Coronary artery (tissue), 2 donors: ENCODE measurements at regions not wholly inside any gene's neighbourhood (a gene's known extent, or its start where the extent isn't known, plus 50 kb on each side); places are given as distances from the start of the nearest gene placed in this dataset.

Source experiments
- DNase-seq: peaks from one replicate; pipeline ENCODE4 v3.0.0-alpha.2; 2017; ENCODE audit warnings: low spot score
- H3K27ac ChIP-seq, 2 donors: fragments of 200-600 bp; sonication (generic); one replicate each; pipeline ENCODE4 v1.5.1; 2016 to 2019
- H3K4me3 ChIP-seq: fragments of 200-600 bp; sonication (generic); 2 replicates; pipeline ENCODE4 v1.5.1; 2016; ENCODE audit warnings: mild to moderate bottlenecking, moderate library complexity
- TF ChIP-seq, protein P1 (sequence below): fragments of 200-600 bp; sonication (generic); IDR thresholded peaks from one replicate; pipeline ENCODE4 v1.5.1; 2019; ENCODE audit warnings: antibody characterized with exemption

DNA sequence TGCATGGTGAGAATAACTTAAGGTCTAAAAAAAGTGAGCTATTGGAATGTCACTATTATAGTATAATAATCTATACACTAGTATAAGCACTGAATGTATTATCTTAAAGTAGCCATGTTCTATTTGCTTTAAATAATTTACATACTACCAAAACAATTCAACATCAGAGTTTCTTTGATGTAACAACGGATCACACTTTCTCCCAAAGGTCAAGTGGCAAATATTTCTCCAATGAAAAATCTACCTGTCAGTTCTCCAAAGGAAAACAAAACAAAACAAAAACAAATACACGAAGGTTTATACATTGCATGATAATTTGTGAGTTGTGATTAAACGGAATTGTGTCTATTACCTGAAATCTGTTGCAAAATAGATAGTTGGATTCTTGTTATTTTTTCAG is 581.4 kb downstream of the USP25 start:
- TF ChIP-seq, protein P1, sequence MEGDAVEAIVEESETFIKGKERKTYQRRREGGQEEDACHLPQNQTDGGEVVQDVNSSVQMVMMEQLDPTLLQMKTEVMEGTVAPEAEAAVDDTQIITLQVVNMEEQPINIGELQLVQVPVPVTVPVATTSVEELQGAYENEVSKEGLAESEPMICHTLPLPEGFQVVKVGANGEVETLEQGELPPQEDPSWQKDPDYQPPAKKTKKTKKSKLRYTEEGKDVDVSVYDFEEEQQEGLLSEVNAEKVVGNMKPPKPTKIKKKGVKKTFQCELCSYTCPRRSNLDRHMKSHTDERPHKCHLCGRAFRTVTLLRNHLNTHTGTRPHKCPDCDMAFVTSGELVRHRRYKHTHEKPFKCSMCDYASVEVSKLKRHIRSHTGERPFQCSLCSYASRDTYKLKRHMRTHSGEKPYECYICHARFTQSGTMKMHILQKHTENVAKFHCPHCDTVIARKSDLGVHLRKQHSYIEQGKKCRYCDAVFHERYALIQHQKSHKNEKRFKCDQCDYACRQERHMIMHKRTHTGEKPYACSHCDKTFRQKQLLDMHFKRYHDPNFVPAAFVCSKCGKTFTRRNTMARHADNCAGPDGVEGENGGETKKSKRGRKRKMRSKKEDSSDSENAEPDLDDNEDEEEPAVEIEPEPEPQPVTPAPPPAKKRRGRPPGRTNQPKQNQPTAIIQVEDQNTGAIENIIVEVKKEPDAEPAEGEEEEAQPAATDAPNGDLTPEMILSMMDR = no peak
- Histone ChIP-seq H3K27ac (no peak overlapping the region), H3K4me3 (no peak overlapping the region)
- no peak for DNase-seq

DNA sequence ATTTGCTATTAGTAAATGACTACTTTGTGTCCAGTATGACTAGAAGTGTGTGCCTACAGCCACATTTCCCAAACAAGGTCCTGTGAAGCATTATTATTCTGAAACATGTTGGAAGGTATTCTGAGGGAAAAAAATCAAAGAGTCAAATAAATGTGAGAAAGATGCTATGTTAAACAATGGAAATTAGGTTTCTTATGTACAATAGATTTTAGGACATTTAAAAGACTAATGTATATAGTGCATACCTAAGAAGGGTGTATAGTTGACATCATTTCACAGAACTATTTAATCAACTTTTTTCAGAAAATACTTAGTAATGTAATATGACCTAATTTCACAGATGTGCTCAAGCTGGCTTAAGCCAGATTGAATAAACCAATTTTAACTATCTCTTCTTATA is 582.5 kb downstream of the USP25 start:
- TF ChIP-seq, protein P1 = no peak
- no peak for DNase-seq
- H3K27ac ChIP-seq = no peak overlapping the region
- H3K4me3 ChIP-seq = no peak overlapping the region

DNA sequence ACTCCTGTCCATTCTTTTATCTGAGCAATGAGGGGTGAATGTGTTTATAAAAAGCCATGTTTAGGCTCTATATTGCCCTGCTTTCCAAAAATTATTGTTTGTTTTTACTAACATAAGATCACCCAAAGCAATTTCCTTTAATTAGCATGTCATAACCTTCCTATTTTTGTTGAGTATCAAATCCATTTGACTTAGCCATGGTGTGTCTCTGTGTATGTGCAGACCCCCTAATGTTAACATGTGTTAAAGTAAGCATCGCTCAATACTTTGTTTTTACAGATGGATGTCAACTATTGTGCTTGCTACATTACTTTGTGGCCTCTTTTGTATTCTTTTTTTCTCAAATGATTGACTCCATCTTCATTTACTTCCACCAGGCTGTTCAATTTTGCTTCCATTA is 585.4 kb downstream of the USP25 start:
- TF ChIP-seq, protein P1 = no peak
- no peak for DNase-seq
- Histone ChIP-seq H3K27ac (no peak overlapping the region), H3K4me3 (no peak overlapping the region)

DNA sequence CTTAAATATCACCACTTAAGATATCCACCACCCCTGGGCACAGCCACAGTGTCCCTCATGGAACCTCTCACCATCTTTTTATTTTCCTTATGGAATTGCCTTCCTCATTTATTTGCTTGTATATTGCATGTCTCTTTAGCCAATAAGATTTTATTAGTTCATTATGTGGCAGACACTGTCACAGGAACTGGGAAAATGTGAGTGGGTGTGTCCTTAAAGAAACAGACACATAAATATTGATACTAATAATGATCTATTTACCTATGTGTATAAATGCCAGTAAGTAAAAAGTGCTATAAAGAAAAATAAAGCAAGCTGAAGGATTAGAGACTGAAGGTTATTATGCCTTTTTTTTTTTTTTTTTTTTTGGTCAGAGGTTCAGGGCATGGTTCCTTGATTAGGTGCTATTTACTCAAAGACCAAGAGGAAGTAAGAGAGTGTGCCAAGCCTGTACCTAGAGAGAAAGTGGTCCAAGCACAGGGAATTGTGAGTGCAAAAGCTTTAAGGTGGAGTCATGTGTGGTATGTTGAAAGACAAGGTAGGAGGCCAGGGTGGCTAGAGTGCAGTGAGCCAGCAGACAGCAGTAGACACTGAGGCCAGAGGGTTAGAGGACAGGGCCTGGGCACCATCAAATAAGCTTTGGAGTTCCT is 589.0 kb downstream of the USP25 start:
- Histone ChIP-seq H3K27ac (no peak overlapping the region), H3K4me3 (no peak overlapping the region)
- no peak for DNase-seq
- TF ChIP-seq, protein P1 = no peak

DNA sequence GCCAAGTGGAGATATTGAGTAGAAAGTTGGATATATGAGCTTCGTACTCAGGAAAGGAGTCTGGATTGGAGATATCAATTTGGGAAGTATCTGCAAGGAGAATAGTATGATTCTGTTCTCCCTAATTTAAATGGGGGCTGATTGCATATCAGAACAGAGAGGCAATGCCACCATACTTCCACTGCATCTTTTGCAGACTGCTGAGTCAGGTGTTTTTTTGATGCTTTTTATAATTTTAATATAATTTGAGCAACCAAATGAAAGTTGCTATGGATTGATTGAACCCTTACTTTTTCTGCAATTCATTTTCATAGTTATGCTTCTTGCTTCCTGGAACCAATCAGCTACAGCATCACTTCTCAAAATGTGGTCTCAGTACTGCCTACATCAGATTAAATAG is 590.3 kb downstream of the USP25 start:
- TF ChIP-seq, protein P1 = no peak
- no peak overlapping the region for H3K4me3 ChIP-seq
- no peak overlapping the region for H3K27ac ChIP-seq
- no peak for DNase-seq

DNA sequence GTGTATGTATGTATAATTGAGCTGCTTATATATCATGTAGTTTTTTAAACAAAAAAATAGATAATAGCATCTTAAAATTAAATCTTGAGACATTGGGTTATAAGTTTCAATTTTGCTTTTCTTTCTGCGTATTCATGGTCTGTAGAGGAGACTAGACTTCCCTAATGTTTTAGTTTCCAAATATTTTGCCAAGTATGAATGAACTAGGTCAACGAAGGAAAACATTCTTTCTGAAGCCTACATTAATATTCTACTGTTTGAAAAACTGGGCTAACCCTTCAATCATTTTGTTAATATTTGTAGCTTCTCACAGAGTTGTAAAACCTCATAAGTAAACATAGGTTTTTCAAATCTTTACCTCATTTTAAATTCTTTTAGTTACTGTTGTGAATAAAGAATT is 592.7 kb downstream of the USP25 start:
- Histone ChIP-seq H3K27ac (peak overlapping the region; percentile 0 to 22), H3K4me3 (peak overlapping the region; percentile 47)
- no peak for DNase-seq
- TF ChIP-seq, protein P1 = no peak

DNA sequence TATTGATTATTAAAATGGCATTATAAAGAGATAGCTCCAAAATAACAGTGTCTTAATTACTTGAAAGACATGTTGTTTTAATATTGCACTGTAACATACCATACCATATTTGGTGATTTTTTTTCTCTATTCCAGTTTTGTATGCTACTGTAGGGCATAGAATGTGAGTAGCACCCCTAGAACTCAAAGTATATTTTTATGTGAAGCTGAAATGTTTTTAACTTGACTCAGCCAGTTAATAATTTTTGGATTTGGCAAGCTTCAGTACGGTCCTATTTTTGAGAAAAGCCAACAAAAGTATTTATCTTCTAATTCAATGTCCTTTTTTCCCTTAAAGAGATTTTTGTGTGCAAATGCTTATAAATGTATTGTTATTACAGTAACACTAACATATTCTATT is 593.8 kb downstream of the USP25 start:
- Histone ChIP-seq H3K4me3 (peak overlapping the region; percentile 1), H3K27ac (peak overlapping the region in 1 of 2 donors; percentile 18)
- TF ChIP-seq, protein P1 = no peak
- no peak for DNase-seq
